GM19035 (cell line): ENCODE measurements at regions not wholly inside any gene's neighbourhood (a gene's known extent, or its start where the extent isn't known, plus 50 kb on each side); places are given as distances from the start of the nearest gene placed in this dataset.
"Not testable (repeated sequence)": the region's sequence is repeated elsewhere in the genome, so short reads cannot be mapped to it uniquely, and the experiment has no call there.

Experiments
- ATAC-seq: cut with Tn5 transposase; IDR thresholded peaks from one replicate; pipeline ENCODE4 v1.9.1; 2021; ENCODE audit not compliant: unreplicated experiment

DNA sequence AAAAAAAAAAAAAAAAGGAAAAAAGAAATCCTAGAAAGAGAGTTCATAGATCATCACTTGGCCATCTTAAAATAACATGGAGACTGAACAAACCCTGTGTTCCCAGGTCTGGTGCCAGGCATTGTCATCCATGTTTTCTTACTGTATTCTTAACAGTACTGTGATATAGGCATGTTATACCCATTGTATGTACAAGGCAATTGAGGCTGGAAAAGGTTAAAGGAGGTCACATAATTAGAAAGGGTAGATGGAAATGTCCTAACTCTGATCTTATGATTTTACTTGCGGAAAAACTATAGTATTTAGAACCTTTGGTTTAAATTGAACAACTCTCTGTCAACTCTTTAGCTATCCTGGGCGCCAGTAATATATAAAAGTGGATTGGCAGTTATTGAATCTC, 478.2 kb upstream of the RGS6 start:
- no peak for ATAC-seq

DNA sequence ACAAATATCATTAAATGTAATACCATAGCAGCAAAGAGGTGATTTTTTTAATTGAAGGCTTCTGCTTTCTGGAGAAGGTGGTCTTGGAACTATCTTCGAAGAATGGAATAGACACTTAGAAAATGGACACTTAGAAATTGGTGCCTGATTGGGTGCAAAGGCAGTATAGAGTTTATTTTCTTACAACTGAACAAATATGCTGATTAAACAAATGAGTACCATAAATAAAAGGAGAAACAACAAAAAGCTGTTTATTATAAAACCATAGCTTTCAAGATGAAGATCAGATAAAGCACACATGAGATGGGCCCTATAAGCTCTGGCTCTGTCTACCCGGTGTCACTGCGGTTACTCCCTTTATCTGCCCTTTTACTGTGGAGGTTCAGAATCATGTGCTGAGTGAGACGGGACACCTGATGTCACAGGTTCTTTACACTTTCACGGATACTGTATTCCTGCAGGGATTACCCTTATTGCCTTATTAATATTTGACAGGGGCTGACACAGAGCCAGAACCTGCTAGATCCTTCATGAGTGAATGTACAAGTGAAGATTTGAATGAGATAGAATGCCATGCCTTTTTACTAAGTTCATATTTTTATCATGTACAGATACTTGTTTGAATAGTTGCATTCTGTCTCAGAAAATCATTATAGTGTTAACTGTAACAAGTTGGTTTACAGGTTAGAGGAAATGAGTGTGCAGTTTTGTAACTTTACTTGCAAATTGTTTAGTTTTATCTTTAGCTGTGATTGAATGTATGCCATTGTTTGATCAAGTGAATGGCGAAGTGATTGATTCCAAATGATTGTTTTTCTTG, 477.5 kb upstream of the RGS6 start:
- ATAC-seq = no peak

DNA sequence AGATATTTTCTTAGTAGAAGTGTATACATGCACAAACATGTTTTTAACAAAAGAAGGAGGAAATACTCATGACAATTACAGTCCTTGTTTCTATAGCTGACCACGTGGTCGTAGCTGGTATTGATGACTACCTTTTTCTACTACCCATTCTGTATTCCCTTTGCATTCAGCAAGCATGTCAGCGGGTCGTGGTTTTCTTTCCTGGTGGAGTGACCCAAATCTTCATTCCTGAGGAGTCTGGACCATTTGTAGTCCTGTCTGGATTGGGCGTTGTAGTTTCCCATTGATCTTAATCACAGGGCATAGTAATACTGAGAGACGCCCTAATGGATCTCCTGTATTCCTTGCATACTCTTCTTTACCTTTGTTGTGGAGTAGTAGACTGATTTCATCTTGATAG, 472.1 kb upstream of the RGS6 start:
- ATAC-seq = no peak

DNA sequence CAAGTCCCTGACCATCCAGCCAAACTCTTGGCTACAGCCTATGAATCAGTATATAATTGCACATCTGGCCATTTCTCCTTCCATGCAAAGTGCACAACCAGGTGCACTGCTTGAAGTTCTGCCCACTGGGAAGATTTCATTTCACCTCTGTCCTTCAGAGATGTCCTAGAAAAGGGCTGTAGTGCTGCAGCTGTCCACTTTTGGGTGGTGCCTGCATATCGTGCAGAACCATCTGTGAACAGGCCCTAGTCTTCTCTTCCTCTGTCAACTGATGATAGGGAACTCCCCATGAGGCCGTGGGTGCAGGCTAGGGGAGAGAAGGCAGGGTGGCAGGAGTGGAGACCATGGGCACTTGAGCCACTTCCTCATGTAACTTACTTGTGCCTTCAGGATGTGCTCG, 470.6 kb upstream of the RGS6 start:
- not testable (repeated sequence) for ATAC-seq

DNA sequence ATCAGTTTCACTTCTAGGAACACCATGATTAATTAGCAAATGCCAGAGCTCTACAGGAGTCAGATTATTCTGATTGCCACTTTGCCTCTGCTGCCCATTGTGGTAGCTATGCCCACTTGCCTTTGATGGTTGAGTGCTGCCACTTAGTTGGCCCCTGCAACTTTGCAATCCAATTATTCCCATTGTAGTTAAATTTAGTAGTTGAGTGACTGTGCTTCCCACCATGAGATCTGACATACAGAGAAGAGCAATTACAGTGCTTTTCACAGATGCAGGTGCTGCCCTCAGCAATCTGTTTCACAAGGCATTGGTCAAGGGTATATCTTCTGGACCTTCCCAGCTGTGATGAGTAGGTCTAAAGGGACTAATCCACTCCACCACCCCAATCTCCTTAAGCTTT, 468.4 kb upstream of the RGS6 start:
- no peak for ATAC-seq

DNA sequence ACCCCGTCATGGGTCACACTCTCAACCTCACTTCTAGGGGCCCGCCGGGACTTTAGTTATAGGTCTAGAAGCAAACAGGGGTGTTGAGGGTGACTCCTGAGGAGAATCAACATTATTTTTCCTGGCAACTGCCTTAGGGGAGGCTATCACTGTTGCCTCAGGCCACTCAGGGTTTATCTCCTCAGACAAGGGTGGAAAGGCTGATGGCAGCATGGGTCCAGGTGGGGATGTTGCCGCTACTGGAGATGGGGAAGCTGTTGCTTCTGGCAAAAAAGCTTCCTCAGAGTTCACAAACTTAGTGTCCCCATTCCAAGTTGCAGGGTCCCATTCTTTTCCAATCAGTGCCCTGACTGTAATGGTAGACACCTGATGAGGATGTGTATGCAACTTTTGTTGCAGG, 467.4 kb upstream of the RGS6 start:
- ATAC-seq = no peak

DNA sequence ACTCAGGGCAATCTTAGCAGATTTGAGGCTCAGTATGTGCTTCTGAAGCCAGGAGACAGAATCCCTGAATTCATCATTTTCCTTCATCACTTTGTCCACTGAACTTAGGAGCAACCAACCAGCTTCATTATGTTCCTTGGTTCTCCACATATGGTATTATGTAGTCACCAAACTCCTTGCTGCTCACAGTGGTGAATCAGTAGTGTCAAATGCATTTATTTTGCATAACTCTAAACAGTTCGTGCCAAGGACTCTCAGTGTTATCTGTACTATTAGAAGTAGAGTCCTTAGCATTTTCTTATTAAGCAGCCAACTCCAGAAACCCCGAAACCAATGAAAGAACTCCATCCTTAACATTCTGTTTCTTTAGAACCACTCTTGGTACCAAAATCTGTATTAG, 466.9 kb upstream of the RGS6 start:
- ATAC-seq = no peak

DNA sequence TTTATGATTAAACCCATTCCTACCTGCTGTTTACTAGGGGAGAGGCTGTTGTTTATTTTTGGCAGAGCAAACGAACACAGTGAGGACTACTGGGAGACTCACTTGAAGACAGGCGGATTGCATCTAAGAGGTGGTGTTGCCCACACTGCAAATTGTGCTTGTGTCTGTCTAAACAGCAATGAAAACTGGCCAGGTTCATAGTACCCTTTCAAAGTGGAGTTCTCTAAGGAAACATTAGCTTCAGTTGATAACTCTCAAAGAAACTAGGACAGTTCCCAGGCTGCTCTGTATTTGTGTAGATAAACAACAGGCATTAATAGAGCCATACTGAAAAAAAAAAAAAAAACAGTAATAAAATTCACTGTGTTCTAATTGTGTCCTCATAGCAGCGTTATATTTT, 466.0 kb upstream of the RGS6 start:
- ATAC-seq = no peak

DNA sequence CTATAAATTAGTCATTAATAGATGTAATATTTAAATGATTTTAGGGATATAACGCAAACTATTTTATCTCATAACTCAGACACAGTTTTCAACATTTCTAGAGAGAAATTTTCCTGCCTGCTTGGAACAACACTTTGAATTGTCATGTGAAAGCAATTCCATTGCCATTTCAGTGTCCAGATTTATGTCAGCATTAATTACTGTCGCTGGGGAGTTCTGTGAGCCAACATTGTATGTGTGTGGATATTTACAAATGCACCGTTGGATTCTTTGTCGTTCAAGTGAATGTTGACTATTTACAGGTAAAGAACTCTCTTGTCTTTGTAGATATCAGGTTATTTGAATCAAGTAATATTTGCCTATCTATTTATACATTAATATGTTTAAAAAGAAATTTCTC, 465.3 kb upstream of the RGS6 start:
- no peak for ATAC-seq

DNA sequence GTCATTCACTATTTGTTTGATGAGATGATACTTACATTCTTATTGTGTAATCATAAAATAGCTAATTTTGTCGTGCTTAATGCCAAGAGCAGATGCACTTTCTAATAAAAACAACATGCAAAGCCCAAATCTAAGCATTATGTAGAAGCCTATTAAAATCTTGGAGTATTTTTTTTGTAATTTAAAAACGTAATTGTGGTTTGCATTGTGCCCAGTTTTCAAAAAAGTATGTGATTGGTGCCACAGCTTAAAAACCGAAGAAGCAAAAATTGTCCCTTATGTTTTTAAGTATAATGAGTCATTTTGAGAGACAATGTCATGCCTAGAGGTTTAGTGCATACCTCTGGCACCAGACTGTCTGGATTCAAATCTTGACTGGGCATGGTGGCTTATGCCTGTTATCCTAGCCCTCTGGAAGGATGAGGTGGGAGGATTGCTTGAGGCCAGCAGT, 464.8 kb upstream of the RGS6 start:
- ATAC-seq = no peak

DNA sequence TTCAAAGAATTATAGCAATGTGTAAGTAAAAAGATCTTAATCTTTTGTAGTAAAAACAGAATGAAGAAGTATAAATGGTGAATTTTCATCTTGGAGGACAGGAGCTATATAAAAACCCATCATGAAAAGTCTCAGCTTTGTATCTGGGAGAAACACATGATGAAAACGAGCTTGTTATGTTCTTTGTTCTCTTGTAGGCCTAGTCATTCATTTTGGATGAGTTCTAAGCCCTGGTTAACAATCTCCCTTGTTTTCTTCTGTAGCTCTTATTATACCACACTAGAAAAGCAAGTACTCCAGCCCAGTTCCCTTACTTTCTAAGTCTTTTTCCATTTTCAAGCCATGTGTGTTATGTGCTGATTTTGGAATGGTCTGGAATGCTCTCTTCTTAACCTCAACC, 463.5 kb upstream of the RGS6 start:
- no peak for ATAC-seq

DNA sequence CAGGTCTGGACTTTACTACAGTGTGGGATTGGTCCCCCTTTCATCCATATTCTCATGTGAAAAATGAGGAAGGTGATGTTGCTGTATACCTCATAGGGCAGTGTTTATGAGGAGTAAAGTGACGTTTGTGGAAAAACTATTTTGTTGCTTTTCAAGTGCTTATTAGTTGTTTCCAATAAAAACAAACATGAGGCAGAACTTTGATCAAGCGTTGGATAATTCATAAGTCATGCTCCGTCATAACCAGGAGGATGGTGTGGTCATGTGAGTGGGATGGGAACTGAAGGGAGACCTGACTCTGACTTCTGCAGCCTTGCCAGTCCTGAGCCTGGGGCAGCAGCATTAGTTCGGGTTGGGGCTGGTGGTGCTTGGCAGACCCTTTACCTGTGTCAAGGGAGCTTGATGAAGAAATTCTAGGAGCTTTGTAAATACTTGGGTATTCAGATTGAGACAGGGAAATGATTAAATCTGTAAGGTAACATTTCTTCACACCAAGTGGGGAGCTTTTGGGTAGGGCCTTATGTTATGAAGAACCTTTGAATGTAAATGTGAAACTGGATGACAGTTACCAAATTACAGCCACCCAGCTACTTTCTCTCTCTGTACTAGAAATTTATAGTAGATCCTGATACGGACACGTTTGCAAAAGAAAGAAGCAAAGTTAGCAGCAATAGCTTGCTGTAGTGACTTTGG, 462.4 kb upstream of the RGS6 start:
- ATAC-seq = no peak

DNA sequence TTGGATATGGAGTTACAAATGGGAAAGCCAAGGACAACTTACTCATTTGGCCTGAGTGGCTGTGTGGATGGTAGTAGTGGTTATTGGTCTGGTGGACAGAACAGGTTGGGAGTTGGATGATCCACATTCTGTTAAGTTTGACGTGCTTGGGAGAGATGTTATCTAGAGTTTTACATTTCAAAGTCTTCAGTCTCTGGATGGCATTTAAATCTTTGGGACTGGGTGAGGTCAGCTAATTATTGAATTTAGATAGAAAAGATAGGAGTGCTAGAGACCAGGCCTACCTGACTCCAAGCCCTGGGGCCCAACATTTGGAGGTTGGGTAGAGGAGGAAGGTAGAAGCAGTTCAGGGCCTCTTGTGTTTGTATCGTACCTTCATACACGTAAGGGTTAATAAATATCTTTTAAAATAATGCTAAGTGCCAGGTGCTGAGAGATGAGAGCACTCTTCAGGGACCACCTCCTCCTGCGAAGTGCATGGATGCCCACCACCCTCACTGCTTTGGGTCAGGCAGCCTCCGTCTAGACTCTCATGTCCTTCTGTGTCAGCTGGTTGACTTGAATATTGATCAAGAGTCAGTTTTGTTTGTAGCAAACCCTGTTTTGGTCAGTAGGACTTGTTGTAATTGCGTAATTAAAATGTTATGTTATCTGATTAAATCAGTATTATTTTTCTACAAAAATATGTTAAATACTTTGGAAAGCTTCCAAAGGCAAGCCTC, 460.4 kb upstream of the RGS6 start:
- ATAC-seq = no peak

DNA sequence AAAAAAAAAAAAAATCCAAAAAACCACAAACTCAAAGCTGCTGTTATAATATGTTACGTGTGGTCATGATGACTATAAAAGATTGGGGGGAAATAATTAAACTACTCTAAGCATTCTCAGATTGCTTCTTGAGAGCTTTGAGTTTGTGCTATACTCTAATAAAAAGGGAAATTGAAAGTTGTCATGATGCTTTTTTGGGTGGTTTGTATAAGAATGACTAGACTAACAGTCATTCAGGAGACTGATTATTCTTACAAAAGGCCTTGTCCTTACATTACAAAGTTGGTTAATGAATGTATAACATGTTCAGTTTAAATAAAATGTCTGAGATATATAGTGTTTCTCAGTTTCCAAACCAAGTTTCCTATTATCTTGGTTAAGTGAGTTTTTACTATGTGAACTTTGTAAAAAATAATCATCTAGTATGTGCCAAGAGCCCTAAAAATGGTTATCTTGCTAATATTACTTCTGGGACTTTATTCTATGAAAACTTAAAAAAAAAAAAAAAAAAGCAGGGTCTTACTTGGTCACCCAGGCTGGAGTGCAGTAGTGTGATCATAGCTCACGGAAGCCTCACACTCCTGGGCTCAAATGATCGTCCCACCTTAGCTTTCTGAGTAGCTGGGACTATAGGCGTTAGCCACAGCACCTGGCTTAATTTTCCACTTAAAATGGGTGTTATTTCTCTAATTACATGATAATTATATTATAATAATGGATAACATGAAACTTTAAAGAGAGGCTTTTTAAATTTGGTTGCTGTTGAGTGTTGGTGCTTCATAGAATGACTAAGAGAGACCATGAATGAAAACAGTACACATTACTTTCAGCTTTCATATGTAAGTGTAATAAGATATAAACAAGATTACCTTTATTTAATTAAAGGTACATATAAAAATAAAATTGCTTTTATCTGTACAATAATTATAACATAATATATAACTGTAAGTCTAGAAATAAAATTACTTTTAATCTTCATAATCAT, 459.6 kb upstream of the RGS6 start:
- ATAC-seq = peak; percentile 65

DNA sequence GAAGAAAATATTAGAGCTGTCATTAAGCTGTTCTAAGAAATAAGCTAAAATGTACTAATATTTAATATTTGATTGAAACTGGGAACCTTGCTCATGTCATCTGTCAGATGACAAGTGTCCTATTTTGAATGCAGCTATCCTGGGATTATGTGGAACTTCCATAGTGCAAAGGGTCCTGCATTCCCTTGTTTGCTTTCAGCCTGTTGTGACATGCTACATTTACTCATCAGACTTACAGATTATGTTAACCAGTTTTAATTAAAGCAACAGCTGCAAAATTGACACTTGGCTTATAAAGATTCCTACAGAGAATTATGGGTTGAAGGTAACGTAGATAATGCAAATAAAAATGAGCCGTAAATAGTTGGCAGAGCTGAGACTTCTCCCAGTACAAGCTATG, 458.4 kb upstream of the RGS6 start:
- ATAC-seq = no peak

DNA sequence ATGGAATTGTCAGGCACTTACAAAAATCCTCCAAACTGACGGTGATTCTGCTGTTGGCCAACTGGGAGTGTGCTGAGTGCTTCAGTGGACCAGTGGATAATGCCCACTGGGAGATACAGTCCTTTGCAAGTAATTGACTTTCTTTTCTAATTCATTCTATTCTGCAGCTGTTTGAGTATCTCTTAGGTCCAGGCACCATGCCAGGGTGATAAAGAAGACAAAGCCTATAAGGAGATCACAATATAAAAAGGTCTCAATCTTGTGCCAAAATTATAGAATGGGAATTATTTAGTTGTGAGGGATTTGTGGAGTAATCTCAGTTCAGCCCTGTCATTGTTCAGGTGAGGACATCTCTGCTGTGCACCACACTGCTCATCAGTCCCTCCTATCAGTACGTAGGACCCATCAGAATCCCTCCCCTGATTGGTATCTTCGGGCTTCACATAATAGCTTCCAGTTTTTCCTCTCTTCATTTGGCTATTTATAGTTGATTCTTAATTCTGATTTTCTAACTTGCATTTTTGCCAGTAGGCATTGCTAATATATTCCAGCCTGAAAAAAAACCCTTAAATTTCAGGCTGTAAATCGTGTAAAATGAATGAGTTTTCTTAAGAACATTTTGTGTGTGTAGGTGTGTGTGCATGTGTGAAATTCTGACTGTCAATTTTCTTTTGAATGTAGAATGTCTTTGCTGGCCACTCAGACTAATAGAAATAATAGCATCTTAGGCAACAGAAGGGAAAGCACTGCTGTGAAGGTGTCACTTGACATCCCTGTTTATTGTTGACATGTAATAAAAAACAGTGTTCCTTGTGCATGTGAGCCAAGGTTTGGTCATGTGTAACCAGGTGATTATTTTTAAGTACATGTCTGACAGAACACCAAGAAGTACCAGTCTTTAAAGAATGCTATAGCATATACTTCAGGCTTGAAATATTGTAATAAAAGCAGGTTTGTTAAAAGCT, 457.6 kb upstream of the RGS6 start:
- ATAC-seq = no peak

DNA sequence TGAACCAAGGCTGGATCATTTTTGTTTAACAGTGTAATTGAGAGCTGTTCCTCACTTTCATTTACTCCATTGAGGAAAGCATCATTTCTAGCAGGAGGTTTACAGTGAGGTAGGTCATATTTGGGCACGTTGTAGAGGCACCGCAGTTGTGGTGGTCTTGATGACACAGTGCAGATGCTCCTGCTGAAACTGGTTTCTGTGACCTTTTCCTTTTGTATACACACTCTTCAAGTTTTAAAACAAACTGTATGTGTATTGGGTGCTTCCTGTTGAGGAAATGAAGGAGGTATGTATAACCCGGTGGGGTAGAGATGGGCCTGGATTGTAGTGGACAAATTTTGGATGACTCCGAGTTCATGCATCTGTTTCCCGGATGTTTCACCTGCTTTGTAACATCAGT, 456.3 kb upstream of the RGS6 start:
- no peak for ATAC-seq

DNA sequence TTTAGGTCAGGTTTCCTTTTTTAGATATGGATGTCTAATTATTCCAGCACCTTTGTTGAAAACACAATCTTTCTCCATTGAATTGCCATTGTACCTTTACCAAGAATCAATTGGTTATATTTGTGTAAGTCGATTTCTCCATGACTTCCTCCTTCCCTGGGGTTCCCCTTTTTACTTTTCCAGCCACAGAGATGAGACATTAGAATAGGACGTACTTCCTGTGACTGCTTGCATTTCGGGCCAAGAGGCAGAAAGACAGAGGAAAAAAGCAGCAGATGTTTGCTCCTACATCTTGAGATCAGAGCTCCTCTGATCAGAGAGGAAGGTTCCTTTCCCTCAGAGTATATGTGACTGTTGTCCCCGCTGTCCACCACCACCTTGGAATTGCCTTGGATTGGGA, 453.7 kb upstream of the RGS6 start:
- ATAC-seq = no peak

DNA sequence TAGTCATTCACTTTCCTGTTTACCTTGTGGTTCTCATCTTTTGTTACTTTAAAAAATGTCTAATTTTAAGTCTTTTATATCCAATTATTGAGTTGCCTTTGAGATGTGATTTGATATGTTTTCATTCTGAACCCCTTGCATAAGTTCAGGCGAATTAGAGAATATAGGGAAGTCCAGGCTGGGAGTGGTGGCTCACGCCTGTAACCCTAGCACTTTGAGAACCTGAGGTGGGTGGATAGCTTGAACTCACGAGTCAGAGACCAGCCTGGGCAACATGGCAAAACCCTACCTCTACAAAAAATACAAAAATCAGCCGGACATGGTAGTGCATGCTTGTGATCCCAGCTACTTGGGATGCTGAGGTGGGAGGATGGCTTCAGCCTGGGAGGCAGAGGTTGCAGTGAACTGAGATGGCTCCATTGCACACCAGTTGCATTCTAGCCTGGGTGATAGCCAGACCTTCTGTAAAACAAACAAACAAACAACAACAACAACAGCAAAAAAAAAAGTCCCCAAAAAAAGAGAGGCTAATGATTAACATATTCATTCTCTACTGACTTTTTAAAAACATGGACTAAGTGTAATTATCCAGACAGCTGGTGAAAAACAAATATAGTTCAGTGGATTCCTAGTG, 451.1 kb upstream of the RGS6 start:
- ATAC-seq = no peak
